ENCODE measurements at regions not wholly inside any gene's neighbourhood (a gene's known extent, or its start where the extent isn't known, plus 50 kb on each side); places are given as distances from the start of the nearest gene placed in this dataset.
"Not testable (repeated sequence)": the region's sequence is repeated elsewhere in the genome, so short reads cannot be mapped to it uniquely, and the experiment has no call there.

DNA sequence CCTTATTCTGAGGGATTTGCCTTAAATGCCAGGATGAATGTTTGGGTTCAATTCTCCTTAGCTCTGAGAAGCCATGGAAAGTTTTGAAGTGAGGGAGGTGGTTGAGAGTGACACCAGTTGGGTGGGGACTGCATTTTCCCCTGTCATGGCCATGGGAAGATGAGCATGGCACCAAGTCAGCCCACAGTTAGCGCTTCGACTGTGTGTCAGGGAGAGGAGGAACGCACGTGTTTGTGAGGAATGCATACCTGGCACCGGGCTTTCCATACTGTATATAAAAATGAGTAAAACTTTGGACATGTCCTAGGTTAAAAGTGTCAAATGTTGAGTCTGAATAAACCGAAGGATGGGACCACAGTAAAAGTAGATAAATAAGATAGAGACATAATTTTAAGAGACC, 187.5 kb upstream of the KL start:
- Mint-ChIP-seq H3K27ac (no peak overlapping the region), H3K4me1 (no peaks in the 10 kb centered on the region), H3K36me3 (peaks cover 2% of the 10 kb centered on the region), H3K4me3 (no peak overlapping the region), H3K9me3 (peaks cover 3% of the 10 kb centered on the region), H3K27me3 (no peaks in the 10 kb centered on the region)

DNA sequence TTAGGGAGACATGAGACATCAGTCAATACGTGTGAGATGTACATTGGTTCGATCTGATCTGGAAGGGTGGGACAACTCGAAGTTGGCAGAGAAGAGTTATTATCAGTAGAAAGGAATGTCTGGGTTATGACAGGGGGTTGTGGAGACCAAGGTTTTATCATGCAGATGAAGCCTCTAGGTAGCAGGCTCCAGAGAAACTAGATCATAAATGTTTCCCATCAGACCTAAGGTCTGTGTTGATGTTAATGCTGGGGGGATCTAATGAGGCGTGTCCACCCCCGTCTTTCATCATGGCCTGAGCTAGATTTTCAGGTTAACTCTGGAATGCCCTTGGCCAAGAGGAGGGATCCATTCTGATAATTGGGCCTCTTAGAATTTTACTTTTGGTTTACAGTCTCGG, 187.0 kb upstream of the KL start:
- Mint-ChIP-seq H3K9me3 (peaks cover 9% of the 10 kb centered on the region), H3K36me3 (peaks cover 5% of the 10 kb centered on the region), H3K4me3 (no peak overlapping the region), H3K27ac (no peak overlapping the region), H3K4me1 (no peaks in the 10 kb centered on the region), H3K27me3 (no peaks in the 10 kb centered on the region)

DNA sequence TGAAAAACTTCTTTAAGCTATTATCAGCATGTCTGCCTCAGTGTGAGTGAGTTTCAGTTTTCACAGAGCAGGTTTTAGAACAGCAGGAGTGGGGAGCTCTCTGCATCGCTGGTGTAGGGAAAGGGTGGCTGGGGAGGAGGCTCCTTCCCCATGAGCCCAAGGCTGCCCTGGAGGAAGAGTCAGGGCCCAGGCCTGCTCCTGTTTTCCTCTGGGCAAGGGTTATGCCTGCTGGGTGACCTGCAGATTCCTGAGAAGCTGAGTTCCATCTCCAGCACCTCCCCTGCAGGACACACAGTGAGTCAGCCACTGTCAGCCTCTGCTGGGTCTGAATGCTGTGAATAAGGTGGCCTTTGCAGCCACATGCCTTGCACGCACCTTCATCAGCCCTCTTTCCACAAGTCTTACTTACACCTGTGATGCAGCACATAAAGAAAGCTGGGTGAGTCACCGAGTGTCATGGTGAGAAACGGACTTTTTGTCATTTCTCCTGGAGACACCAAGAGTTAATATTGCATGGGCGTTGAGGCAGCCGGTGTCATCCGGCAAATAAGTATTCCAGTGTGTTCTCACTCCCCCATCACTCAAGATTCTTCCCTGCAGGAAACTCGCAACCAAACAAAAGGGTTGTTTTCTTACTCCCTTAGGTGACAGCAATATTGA, 186.4 kb upstream of the KL start:
- H3K4me3 Mint-ChIP-seq, result no peak overlapping the region
- peaks cover 10% of the 10 kb centered on the region for H3K9me3 Mint-ChIP-seq
- H3K4me1 Mint-ChIP-seq, result no peaks in the 10 kb centered on the region
- no peaks in the 10 kb centered on the region for H3K27me3 Mint-ChIP-seq
- H3K27ac Mint-ChIP-seq, result no peak overlapping the region
- H3K36me3 Mint-ChIP-seq, result peaks cover 5% of the 10 kb centered on the region

DNA sequence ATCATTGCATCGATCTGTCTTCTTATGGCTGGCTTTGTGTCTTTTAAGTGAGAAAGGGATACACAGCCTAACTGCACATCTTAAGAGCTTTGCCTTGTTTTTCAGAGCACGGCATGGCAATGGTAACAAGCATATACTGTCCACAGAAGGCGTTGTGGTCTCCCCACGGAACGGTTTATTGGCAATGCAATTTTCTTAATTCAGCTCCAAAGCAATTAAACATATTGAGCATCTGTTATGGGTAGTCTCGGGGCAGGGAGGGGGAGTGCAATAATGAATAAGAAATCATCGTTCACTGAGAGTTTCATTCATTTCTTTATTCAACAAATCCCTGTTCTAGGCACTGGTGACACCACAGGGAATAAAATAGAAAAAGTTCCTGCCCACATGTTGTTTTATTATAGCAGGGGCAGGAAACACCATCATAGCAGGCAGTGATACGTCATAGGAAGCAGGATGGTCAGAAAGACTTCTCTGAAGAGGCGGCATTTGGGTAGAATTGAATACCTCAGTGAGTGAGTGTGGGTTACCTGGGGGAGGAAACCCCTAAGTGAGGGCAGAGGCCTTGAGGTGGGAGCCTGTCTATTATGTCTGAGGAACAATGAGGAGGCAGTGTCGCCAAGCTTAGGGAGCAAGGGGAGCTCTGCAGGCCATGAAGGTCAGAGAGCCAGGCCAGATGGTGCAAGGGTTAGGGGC, 185.7 kb upstream of the KL start:
- no peaks in the 10 kb centered on the region for H3K4me1 Mint-ChIP-seq
- peaks cover 5% of the 10 kb centered on the region for H3K36me3 Mint-ChIP-seq
- H3K9me3 Mint-ChIP-seq, result peaks cover 10% of the 10 kb centered on the region
- H3K4me3 Mint-ChIP-seq, result no peak overlapping the region
- H3K27me3 Mint-ChIP-seq, result no peaks in the 10 kb centered on the region
- no peak overlapping the region for H3K27ac Mint-ChIP-seq

DNA sequence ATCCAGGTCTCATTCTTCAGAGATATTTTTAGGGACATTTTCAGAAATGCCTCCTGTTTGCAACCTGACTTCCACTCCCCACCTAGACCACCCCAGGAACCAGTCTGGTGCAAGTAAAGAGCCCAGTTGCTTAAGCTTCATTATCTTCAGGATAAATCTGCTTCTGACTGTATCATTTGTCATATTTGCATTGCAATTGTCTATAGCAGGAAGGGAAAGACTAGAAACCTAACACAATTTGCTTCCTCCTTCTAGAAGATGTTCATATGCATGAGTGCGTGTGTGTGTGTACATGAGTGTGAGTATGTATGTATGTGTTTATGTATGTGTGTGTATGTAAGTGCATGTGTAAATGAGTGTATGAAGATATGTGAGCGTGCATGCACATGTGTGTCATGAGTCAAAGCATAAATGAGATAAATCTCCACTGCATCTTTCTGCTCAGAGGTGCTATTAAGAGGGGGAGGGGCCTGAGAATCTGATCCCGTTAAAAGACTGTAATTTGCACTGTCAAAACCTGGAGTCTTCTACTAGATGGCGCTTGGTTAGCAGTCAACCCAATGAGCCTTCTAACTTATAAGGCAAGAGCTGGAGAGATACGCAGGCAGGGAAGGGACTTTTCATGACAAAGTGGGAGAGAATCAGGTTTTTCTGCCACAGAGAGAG, 178.8 kb upstream of the KL start:
- Mint-ChIP-seq H3K36me3 (peaks cover 7% of the 10 kb centered on the region), H3K4me3 (no peak overlapping the region), H3K9me3 (peaks cover 17% of the 10 kb centered on the region), H3K27me3 (no peaks in the 10 kb centered on the region), H3K27ac (no peak overlapping the region), H3K4me1 (peaks cover 18% of the 10 kb centered on the region)

DNA sequence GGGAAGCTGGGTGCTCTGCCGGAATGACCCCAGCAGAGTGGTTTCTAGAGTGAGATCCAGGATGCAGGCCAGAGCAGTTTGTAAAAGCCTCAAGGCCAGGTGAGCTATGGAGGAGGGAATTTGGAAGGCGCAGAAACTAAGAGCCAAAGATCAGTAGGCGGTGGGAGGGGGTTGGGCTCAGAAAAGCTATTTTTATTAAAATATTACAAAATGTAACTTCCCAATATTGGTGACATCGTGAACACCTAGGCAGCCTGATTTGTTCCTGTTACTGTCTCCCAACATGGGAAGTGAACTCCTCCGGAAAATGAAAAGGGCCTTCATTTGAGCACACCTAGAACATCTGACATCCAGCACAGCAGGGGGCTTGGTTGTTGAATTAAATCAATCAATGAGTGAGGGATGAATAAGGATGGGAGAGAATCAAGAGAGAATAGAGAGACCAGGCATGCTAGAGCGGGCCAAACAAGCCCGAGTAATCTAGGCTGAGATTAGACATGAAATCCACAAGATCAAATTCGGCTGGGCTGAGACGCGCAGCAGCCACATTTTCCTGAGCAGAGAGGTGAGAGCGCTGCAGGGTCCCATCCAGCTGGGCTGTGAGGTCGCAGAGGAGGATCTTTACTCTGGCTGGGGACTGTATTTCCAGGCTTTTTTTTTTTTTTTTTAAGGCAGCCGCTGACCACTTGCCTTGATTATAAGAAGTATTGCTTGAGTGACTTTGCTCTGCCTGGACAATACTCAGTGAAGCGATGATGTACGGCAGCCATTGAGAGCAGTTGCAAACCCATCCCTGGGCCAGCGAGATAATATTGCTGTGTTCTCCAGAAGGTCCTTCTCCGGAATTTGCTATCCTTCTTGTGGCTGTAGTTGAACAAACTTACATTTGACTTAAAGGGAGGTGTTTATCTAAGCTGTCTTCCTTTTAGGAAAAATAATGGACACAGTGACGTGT, 178.0 kb upstream of the KL start:
- Mint-ChIP-seq H3K4me3 (no peak overlapping the region), H3K27ac (peak overlapping the region; percentile 53), H3K36me3 (peaks cover 9% of the 10 kb centered on the region), H3K9me3 (peaks cover 17% of the 10 kb centered on the region), H3K4me1 (peaks cover 18% of the 10 kb centered on the region), H3K27me3 (no peaks in the 10 kb centered on the region)

DNA sequence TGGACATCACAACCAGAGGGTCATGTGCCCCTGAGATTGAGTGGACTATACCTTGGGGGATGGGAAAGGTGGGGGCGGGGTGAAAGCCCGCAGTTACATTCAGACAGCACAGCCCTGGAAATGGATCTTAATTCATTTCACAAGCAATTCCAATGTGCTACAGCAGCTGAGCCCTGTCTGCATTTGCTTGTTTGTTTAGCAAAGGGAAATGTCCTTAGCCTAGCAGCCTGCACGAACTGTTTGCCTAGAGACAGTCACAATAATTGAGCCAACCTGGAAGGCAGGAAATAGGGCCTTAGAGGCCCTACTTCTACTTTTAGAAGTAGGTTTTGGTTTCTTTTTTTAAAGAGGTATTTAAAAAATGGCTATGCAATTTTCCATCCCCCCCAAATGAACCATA, 177.3 kb upstream of the KL start:
- Mint-ChIP-seq H3K4me1 (peaks cover 18% of the 10 kb centered on the region), H3K9me3 (peaks cover 12% of the 10 kb centered on the region), H3K27me3 (no peaks in the 10 kb centered on the region), H3K4me3 (no peak overlapping the region), H3K36me3 (peaks cover 5% of the 10 kb centered on the region), H3K27ac (no peak overlapping the region)

DNA sequence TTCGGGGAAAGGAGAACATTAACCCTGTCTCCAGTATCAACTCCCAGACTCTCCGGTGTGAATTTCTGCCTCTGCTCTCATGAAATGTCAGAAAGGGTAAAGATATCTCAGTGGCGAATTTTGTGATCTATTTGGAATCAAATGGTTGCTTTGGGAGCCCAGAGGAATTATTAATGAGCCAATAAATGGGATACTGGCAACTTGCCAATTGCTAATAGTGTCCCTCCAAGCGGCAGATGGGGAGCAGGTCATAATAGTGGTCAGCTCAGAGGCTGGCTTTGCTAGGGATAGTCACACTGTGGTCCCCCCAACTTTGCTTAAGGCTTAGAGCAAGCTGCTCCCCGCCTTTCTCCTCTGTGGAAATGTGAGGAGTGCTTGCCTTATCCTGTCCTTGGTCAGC, 176.1 kb upstream of the KL start:
- peaks cover 7% of the 10 kb centered on the region for H3K9me3 Mint-ChIP-seq
- no peak overlapping the region for H3K27ac Mint-ChIP-seq
- no peaks in the 10 kb centered on the region for H3K27me3 Mint-ChIP-seq
- H3K36me3 Mint-ChIP-seq, result peaks cover 5% of the 10 kb centered on the region
- peaks cover 18% of the 10 kb centered on the region for H3K4me1 Mint-ChIP-seq
- H3K4me3 Mint-ChIP-seq, result no peak overlapping the region

DNA sequence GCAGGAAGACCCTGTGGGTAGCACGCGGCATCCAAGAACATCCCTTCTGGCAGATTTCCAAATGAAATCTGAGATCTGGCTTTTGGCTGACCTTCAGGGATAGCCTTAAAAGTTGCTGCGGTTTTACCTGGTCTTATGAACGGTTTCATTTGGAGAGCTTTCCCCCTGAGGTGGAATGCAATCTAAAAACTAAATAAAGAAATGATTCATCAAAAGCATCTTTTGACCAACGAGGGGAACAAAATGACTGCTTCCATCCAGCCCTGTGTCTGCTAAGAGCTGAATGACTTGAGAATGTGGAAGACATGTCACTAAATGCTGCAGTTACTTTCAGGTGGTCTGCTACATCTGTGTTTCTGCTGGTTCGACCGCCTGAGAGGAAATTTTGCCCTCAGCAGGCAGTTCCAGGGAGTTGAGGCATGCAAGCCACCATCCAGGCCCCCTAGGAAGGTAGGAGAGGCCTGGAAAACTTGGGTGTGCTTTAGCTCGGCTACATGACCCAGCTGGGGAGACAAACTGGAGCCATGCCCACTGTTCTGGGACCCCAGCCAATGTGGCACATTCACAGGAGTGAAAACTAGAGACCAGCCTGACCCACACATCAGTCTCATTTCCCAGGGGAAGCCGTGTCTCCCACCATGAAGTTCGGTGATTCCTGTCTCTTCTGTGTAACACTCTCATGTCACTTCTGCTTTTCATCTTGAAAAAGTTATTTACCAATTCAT, 175.1 kb upstream of the KL start:
- Mint-ChIP-seq H3K27me3 (no peaks in the 10 kb centered on the region), H3K4me1 (peaks cover 18% of the 10 kb centered on the region), H3K4me3 (no peak overlapping the region), H3K36me3 (peaks cover 2% of the 10 kb centered on the region), H3K27ac (no peak overlapping the region), H3K9me3 (peaks cover under 1% of the 10 kb centered on the region)

DNA sequence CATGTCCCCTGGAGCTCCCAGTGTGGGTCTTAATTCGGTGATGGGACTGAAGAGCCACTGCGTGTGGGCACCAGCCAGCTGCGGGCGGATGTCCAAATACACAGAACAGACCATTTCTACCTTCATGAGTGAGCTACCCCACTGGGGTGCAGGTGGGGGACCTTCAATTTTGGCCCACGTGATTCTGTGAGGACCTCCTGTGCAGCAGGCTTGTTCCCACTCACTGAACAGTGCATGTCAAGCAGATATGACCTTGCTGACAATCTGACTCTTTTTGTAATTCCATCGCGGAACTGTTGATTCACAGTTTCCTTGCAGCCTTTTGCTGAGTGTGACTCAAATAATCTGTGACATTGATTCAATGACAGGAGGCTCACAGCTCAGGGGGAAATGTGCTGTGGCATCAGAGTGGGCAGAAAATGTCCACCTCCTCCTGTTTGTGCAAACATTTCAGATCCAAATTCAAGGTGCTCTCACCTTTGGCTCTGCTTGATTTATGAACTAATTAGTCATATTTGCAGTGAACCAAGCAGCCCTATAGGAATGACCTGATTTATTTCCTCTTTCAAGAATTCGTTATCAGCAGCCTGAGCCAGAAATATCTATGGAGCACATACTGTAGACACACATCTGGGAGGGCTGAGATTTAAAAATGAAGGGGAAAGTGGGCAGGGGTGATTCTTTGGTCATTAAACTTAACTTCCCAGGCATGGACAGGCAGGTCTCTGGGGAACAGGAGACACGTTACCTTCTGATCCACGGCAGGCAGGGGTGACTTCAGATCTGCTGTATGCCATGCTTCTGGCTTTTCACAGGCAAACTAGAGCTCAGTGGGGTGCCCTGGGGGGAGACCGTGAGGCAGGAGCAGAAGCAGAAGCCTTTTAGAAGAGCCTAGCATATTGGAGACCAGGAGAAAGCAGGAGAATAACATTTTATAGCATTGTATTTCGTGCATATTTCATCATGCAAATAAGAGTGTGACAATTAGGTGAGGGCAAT, 170.0 kb upstream of the KL start:
- H3K27ac Mint-ChIP-seq, result peak overlapping the region; percentile 23
- no peaks in the 10 kb centered on the region for H3K4me1 Mint-ChIP-seq

DNA sequence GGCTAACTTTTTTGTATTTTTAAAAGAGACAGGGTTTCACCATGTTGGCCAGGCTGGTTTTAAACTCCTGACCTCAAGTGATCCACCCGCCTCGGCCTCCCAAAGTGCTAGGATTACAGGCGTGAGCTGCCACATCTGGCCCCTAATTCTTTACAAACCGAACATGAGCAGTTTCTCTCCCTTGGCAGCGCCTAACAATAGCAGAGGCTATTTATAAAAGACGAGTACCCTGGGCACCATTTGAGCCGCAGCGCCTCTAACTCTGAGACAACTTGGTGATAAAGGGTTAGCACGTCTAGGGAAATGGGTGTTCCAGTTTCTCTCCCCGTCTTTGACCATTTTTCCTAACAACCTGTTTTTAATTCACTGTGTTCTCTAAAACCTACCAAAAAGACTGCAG, 168.2 kb upstream of the KL start:
- not testable (repeated sequence) for H3K27ac Mint-ChIP-seq, H3K4me1 Mint-ChIP-seq, H3K4me3 Mint-ChIP-seq, H3K36me3 Mint-ChIP-seq, H3K9me3 Mint-ChIP-seq, H3K27me3 Mint-ChIP-seq

More for the DNA sequence above, 170.0 kb upstream of the KL start:
- Mint-ChIP-seq H3K36me3 (peaks cover 2% of the 10 kb centered on the region), H3K27me3 (no peaks in the 10 kb centered on the region), H3K4me3 (no peak overlapping the region), H3K9me3 (no peaks in the 10 kb centered on the region)

DNA sequence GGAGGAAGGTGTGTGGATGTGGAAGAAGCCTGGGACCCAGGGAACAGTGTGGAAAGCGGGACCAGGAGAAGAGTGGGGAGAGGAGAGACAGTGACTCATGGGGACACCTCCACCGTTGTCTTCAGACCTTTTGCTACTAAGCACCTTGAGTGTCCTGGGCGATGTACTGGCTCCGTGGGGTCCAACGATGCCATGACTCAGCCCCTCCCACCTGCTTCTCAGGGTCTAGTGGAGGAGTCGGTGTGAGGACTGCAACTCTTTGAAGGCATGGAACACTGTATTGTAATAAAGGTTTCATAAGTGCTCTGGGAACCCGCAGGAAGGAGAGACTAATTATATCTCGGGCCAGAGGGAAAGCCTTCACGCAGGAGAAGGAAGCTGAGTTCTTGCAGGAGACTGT, 166.9 kb upstream of the KL start:
- no peak overlapping the region for H3K4me3 Mint-ChIP-seq
- no peak overlapping the region for H3K27ac Mint-ChIP-seq
- H3K27me3 Mint-ChIP-seq, result no peaks in the 10 kb centered on the region
- H3K9me3 Mint-ChIP-seq, result no peaks in the 10 kb centered on the region
- no peaks in the 10 kb centered on the region for H3K36me3 Mint-ChIP-seq
- H3K4me1 Mint-ChIP-seq, result no peaks in the 10 kb centered on the region

DNA sequence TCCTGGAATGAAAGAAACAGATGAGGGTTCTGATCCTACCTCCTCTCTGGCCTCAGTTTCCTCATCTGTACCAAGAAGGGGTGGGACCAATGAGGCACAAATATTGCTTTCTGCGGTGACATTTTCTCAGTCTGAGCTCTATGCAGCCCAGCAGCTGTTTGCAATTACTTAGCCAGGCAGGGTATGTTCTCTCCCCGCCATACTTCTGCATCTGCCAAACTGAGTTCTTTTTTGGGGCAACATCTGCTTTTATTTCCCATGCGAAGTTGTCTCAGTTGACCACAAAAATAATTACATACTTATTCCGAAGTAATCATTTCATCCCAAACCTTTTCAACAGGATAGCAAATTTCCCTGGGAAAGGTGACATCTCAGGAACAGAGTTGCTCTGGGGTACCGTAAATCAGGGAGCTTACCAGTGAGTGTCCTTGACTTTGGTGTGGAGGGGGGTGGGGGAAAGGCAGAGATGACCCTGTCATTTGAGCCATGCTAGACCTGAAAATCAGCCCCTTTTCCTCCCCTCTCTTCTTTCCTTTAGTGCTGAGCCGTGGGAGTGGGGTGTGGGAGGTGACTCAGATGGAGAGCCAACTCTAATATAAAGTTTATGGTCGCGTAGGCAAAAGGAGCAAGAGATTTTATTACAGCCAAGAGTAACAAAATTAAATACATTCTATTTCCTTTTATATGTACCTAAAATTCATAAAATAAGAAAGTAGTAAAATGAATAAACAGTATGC, 165.7 kb upstream of the KL start:
- Mint-ChIP-seq H3K27me3 (no peaks in the 10 kb centered on the region), H3K9me3 (no peaks in the 10 kb centered on the region), H3K4me1 (no peaks in the 10 kb centered on the region), H3K27ac (no peak overlapping the region), H3K4me3 (no peak overlapping the region), H3K36me3 (no peaks in the 10 kb centered on the region)
